GM19035 (cell line): ENCODE measurements at regions not wholly inside any gene's neighbourhood (a gene's known extent, or its start where the extent isn't known, plus 50 kb on each side); places are given as distances from the start of the nearest gene placed in this dataset.

ENCODE experiments used
- ATAC-seq: cut with Tn5 transposase; IDR thresholded peaks from one replicate; pipeline ENCODE4 v1.9.1; 2021; ENCODE audit not compliant: unreplicated experiment

DNA sequence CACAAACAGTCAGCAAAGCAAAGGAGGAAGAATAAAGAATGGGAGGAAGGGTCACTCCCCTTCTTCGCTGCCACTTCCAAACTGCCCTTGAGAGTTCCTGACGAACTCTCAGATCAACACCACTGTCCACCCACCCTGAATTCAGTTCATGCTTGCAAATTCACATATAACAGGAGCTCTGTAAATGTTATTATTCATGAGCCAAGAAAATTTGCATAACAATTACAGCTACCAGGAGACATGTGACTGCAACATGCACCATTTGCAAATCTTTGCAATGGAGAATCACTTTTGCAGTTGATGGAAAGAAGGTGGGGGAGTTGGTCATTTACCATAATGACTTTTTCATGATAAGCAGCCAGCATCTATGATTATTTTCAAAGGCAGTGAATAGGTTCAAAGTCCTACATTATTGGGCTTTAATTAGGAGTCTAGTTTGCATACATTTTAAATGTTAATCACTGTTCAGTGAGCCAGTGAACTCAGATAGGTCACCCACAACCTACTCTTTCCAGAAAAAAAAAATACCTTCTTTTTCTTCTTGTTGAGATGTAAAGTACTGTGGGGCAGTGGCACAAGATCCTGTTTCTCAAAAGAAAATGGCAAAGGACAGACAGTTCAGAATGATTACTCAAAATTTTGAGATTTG, 149.7 kb downstream of the CAAP1 start:
- ATAC-seq: no peak

DNA sequence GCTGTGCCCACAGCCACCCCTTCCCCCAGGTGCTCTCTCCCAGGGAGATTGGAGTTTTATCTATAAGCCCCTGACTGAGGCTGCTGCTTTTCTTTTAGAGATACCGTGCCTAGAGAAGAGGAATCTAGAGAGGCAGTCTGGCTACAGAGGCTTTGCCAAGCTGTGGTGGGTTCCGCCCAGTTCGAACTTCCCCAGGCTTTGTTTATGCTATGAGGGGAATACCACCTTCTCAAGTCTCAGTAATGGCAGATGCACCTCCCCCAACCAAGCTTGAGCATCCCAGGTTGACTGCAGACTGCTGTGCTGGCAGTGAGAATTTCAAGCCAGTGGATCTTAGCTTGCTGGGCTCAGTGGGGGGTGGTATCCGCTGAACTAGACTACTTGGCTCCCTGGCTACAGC, 157.4 kb downstream of the CAAP1 start:
- no peak for ATAC-seq

- no peak for ATAC-seq
Observed at GRCh38 chr9:26729187-26729586, 163.4 kb downstream of the CAAP1 start.

DNA sequence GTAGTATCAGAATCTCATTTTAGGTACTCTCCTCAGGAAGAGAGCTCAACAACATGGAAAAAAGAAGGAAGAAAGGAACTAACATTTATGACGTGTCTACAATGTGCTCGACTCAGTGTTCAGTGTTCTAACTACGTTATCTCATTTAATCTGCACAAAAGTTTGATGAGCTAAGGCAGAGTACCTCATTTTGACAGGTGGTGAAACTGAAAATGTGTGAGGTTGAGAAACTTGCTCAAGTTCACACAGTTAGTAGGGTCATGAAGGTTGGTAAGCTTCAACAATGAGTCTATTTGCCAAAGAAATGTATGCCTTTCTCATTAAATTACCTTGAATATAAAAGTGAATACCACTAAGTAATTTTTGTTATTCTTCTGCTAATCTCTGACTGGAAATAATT, 165.1 kb downstream of the CAAP1 start:
- ATAC-seq: peak; percentile 83

DNA sequence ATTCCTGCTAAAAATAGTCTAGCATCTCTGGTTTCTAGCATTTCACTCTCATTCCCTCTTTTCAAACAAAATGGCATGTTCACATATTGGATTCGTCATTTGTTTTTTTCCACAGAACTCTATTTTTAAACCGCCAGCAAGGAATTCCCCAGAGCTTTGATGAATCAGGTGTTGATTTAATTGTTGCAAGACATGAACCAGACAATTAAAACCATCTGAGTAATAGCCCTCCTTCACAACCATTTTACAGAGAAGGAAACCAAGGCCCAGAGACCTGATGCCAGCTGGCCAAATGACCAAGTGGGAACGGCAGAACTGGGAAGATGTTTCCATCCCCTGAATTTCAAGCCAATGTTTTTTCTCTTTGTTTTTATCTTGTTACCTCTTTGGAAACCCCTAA, 167.0 kb downstream of the CAAP1 start:
- no peak for ATAC-seq

- no peak for ATAC-seq
Observed at GRCh38 chr9:26723486-26723885, 169.1 kb downstream of the CAAP1 start.

DNA sequence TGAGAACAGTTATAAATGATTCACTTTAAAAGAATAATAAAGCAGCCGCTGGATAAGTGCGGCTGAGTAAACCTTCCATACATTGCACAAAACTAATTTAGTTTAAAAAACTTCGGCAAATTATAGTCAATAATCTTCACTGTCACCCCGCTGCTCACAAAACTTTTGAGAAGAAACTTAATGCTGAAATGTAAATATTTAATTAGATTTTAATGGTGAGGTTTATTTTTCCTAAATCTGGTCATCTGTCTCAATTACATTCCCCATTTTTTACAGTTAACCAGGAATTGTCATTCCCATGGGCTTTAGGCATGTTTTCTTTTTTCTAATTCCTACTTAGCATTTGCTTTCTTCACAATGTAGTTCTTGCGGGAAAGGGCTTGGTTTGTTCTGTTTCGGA, 169.8 kb downstream of the CAAP1 start:
- no peak for ATAC-seq

- ATAC-seq: no peak
Observed at GRCh38 chr9:26710008-26710407, 182.6 kb downstream of the CAAP1 start.

DNA sequence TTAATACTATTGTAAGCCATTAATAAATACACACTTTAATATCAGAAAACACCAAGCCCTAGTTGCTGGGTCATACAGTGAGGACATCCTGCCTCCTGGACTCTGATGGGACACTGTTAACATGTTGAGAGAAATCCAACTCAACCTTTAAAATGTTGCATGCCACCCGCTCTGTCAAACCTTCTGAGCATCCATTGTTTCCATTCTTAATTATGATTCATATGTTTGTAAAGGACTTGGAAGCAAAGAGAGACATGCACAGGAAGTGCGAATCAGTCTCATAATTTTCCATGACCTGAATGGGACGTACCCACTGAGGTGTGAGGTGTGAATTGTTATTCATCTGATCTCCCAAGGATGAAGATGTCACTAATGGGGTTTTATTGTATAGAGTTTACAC, 186.4 kb downstream of the CAAP1 start:
- ATAC-seq: no peak

GRCh38 chr9:26695298-26695622, 197.3 kb downstream of the CAAP1 start:
- no peak for ATAC-seq

DNA sequence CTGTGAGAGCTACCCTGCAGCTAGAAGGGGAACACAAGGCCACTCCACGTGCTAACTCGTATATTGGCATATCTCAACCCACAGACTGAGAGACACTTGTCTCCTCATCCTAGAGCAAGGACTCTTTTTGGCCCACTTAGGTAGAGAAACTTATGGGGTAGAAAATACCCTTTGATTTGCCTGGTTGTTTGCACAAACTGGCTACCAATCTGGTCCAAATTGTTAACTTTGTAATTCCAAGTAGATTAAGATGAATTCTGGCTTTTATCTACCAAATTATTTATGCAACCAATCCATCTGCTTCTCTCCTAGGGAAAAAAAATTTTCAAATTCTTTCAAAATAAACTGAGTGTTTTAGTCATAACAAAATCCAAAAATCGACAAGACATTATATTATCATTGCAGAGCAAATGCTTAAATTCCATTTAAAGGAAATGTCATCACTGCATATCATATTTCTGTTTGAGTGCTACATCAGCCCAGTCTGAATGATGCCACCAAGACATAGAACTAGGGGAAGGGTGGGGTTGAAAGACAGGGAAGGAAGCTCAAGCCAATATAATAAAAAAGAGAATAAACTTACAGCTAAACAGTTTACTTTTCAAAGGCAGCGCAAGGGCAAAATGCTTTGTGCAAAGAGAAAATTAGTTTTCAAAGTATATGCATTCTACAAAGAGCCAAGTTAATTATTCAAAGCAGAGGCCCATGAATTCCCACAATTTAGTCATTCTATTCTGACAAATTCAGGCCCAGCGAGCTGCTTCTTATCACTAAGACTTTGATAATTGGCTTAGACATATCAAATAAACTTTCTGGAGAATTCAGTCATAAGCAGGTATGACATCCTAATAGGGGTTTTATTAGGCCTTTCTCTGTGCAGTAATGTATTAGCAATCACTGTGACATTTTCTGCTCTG, 198.0 kb downstream of the CAAP1 start:
- no peak for ATAC-seq

GRCh38 chr9:26689041-26689440, 203.6 kb downstream of the CAAP1 start:
- ATAC-seq: no peak

- ATAC-seq: no peak
Observed at GRCh38 chr9:26687421-26687820, 205.2 kb downstream of the CAAP1 start.

DNA sequence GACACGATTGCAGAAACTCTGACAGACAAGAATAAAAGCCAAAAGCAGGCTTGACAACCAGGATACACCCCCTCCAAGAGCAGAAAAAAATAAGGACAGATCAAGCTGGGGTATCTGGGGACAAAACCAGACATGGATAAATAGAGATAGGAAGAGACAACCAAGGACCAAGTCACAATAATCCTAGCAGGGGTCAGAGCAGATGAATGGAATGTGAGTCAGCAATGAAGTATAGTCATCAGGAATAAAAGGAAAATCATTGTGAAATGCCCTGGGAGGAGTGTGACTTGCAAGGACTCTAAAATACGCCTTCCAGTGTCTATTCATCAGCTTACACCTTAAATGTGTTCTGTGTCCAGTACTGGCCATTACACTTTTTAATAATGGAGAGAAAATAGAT, 206.8 kb downstream of the CAAP1 start:
- no peak for ATAC-seq

GRCh38 chr9:26684029-26684428, 208.6 kb downstream of the CAAP1 start:
- no peak for ATAC-seq

GRCh38 chr9:26682796-26683496, 209.7 kb downstream of the CAAP1 start:
- no peak for ATAC-seq

DNA sequence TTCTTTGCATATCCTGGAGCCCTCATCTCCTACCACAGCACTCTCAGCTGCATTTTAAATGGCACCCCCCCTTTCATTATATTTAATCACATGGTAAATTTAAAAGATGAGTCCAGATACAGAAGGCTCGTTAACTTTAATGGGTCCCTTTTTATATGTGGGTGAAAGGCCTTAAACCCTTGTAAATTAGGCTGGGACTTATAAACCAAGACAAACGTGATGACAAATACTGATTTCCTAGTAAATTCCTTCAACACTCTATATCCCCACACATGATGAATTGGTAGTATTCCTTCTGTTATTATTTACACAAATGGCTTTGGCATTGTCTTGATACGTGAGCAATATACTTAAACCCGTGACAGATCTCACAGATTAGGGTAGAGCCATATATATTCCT, 210.6 kb downstream of the CAAP1 start:
- ATAC-seq: no peak

GRCh38 chr9:26677965-26678706, 214.5 kb downstream of the CAAP1 start:
- no peak for ATAC-seq

- no peak for ATAC-seq
Observed at GRCh38 chr9:26675035-26675434, 217.6 kb downstream of the CAAP1 start.

- ATAC-seq: no peak
Observed at GRCh38 chr9:26673261-26673660, 219.3 kb downstream of the CAAP1 start.
